Effector memory CD4-positive, alpha-beta T cell (primary cell): ENCODE measurements at regions not wholly inside any gene's neighbourhood (a gene's known extent, or its start where the extent isn't known, plus 50 kb on each side); places are given as distances from the start of the nearest gene placed in this dataset.
"Not testable (repeated sequence)": the region's sequence is repeated elsewhere in the genome, so short reads cannot be mapped to it uniquely, and the experiment has no call there.

Experiments used
- DNase-seq, 3 donors: peaks; one replicate each; pipeline ENCODE4 v3.0.0-alpha.2; 2020
- H3K27ac ChIP-seq: 2 replicates; pipeline ENCODE4 v1.7.0; 2013; ENCODE audit warnings: mild to moderate bottlenecking, low read length, moderate library complexity; ENCODE audit not compliant: insufficient read depth, poor library complexity, severe bottlenecking
- H3K27me3 ChIP-seq: replicated peaks from 2 replicates; pipeline ENCODE4 v1.7.0; 2013; ENCODE audit warnings: mild to moderate bottlenecking, low read length; ENCODE audit not compliant: insufficient read depth, control insufficient read depth, poor library complexity, severe bottlenecking
- H3K36me3 ChIP-seq: 2 replicates; pipeline ENCODE4 v1.7.0; 2013; ENCODE audit warnings: mild to moderate bottlenecking, low read length, moderate library complexity; ENCODE audit not compliant: control insufficient read depth, insufficient read depth
- H3K4me1 ChIP-seq: 2 replicates; pipeline ENCODE4 v1.7.0; 2013; ENCODE audit warnings: low read length, mild to moderate bottlenecking; ENCODE audit not compliant: control insufficient read depth, insufficient read depth, poor library complexity, severe bottlenecking
- H3K4me3 ChIP-seq: 2 replicates; pipeline ENCODE4 v1.7.0; 2013; ENCODE audit warnings: low read length, low read depth, mild to moderate bottlenecking; ENCODE audit not compliant: insufficient read depth, poor library complexity, severe bottlenecking
- H3K9me3 ChIP-seq: 2 replicates; pipeline ENCODE4 v1.7.0; 2013; ENCODE audit warnings: mild to moderate bottlenecking, low read length, moderate library complexity; ENCODE audit not compliant: control insufficient read depth

- Histone ChIP-seq H3K4me1 (no peaks in the 10 kb centered on the region), H3K36me3 (no peaks in the 10 kb centered on the region), H3K27me3 (no peaks in the 10 kb centered on the region), H3K4me3 (no peak overlapping the region), H3K27ac (no peak overlapping the region), H3K9me3 (no peaks in the 10 kb centered on the region)
- DNase-seq: no peak
Measured at GRCh38 chr11:134857035-134857434, 445.0 kb upstream of the B3GAT1 start.

GRCh38 chr11:134856056-134856971 lies 444.3 kb upstream of the B3GAT1 start:
- H3K27me3 ChIP-seq: no peaks in the 10 kb centered on the region
- H3K4me3 ChIP-seq: no peak overlapping the region
- H3K36me3 ChIP-seq: no peaks in the 10 kb centered on the region
- no peak for DNase-seq
- H3K4me1 ChIP-seq: no peaks in the 10 kb centered on the region
- no peaks in the 10 kb centered on the region for H3K9me3 ChIP-seq
- H3K27ac ChIP-seq: no peak overlapping the region

GRCh38 chr11:134853992-134854991 lies 442.2 kb upstream of the B3GAT1 start:
- H3K27me3 ChIP-seq: no peaks in the 10 kb centered on the region
- H3K9me3 ChIP-seq: no peaks in the 10 kb centered on the region
- no peak overlapping the region for H3K27ac ChIP-seq
- no peak overlapping the region for H3K4me3 ChIP-seq
- no peaks in the 10 kb centered on the region for H3K4me1 ChIP-seq
- H3K36me3 ChIP-seq: no peaks in the 10 kb centered on the region
- no peak for DNase-seq

DNA sequence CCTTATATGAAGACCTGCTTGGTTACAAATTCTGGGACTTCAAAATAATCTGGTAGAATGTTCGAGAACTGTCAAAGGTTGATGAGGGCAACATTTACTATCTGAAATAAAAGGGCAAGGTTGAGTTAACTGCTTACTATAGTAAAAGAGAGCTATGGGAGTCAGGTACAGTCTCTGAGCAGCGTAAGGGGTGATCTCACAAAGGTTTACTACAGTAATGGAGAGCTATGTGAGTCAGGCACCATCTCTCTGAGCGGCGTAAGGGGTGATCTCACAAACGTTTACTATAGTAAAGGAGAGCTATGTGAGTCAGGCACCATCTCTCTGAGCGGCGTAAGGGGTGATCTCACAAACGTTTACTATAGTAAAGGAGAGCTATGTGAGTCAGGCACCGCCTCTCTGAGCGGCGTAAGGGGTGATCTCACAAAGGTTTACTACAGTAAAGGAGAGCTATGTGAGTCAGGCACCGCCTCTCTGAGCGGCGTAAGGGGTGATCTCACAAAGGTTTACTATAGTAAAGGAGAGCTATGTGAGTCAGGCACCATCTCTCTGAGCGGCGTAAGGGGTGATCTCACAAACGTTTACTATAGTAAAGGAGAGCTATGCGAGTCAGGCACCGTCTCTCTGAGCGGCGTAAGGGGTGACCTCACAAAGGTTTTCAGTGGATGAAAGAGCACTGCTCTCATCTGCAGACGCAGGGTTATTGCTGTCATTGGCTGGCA lies 439.6 kb upstream of the B3GAT1 start:
- not testable (repeated sequence) for H3K36me3 ChIP-seq, H3K27ac ChIP-seq, H3K4me1 ChIP-seq, H3K9me3 ChIP-seq, H3K4me3 ChIP-seq, H3K27me3 ChIP-seq
- DNase-seq: peak in 1 of 3 donors; percentile 11

GRCh38 chr11:134850566-134850965 lies 438.5 kb upstream of the B3GAT1 start:
- H3K27ac ChIP-seq: no peak overlapping the region
- no peaks in the 10 kb centered on the region for H3K27me3 ChIP-seq
- H3K4me3 ChIP-seq: no peak overlapping the region

DNA sequence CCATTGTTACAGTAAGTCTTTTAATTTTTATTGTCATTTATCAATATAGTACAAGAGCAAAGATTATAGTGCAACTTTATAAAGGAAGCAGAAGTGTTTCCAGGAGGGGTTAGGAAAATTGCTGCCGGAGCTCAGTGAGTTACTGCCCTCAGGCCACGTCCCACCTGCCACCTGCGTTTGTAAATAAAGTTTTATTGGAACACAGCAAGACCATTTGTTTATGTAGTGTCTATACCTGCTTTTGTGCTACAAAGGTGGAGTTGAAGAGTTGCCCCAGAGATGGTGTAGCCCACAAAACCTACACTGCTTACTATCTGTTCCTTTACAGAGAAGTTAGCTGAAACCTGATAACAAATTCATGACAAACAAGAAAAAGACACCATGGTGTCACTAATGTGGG lies 437.8 kb upstream of the B3GAT1 start:
- Histone ChIP-seq H3K36me3 (no peaks in the 10 kb centered on the region), H3K27ac (no peak overlapping the region), H3K4me1 (no peaks in the 10 kb centered on the region), H3K4me3 (no peak overlapping the region), H3K9me3 (no peaks in the 10 kb centered on the region), H3K27me3 (no peaks in the 10 kb centered on the region)
- no peak for DNase-seq

More at GRCh38 chr11:134850566-134850965, 438.5 kb upstream of the B3GAT1 start:
- Histone ChIP-seq H3K9me3 (no peaks in the 10 kb centered on the region), H3K36me3 (no peaks in the 10 kb centered on the region), H3K4me1 (no peaks in the 10 kb centered on the region)
- no peak for DNase-seq

GRCh38 chr11:134847083-134847715 lies 435.2 kb upstream of the B3GAT1 start:
- H3K27me3 ChIP-seq: peaks cover 2% of the 10 kb centered on the region
- no peak for DNase-seq
- no peaks in the 10 kb centered on the region for H3K9me3 ChIP-seq
- H3K36me3 ChIP-seq: no peaks in the 10 kb centered on the region
- no peak overlapping the region for H3K27ac ChIP-seq
- no peaks in the 10 kb centered on the region for H3K4me1 ChIP-seq
- H3K4me3 ChIP-seq: no peak overlapping the region

DNA sequence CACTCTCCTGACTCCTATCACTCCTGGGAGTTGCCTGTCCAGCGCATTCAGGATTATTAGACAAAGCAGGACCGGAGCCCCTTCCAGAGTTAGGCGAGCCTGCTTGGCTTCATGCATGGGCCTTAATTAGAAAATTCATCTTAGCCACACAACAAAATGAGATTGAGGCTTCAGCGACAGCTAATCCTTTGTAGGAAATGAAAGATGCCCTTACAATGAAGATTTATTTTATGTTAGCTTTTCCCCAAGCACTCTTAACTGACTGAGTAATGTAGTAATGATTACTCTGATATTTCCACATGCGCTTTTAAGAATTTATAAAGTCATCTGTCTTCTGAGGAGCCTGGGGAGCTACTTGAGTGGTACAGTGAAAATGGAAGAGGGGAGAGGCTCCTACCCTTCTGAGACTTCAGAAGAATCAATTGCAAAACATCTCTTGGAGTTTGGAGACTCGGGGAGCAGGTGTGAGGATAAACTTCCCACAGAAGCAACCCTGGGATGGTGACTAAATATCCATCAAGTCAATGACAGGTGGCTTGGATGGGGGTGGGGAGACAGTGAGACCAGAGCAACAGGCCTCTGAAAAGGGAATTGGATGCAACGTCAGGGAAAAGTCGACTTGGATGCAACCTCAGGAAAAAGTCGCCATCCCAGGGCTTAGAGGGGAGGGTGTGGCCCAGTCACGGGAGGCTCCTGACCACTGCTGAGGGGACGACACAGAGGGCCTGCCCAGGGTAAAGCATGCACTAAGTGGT lies 434.5 kb upstream of the B3GAT1 start:
- H3K4me3 ChIP-seq: no peak overlapping the region
- H3K27me3 ChIP-seq: peaks cover 2% of the 10 kb centered on the region
- H3K36me3 ChIP-seq: no peaks in the 10 kb centered on the region
- no peaks in the 10 kb centered on the region for H3K4me1 ChIP-seq
- DNase-seq: no peak
- H3K27ac ChIP-seq: no peak overlapping the region
- no peaks in the 10 kb centered on the region for H3K9me3 ChIP-seq
